Neural progenitor cell (in vitro differentiated cells): ENCODE measurements at regions not wholly inside any gene's neighbourhood (a gene's known extent, or its start where the extent isn't known, plus 50 kb on each side); places are given as distances from the start of the nearest gene placed in this dataset.

Experiments used
- EZH2 ChIP-seq: fragments of 200-600 bp; sonication (generic); IDR thresholded peaks from 2 replicates; pipeline ENCODE4 v1.6.1; 2017; ENCODE audit warnings: antibody characterized with exemption, mild to moderate bottlenecking, moderate library complexity
- TF ChIP-seq, protein P1 (sequence below): fragments of 200-600 bp; sonication (generic); IDR thresholded peaks from 2 replicates; pipeline ENCODE4 v1.5.1; 2017; ENCODE audit warnings: antibody characterized with exemption, mild to moderate bottlenecking

DNA sequence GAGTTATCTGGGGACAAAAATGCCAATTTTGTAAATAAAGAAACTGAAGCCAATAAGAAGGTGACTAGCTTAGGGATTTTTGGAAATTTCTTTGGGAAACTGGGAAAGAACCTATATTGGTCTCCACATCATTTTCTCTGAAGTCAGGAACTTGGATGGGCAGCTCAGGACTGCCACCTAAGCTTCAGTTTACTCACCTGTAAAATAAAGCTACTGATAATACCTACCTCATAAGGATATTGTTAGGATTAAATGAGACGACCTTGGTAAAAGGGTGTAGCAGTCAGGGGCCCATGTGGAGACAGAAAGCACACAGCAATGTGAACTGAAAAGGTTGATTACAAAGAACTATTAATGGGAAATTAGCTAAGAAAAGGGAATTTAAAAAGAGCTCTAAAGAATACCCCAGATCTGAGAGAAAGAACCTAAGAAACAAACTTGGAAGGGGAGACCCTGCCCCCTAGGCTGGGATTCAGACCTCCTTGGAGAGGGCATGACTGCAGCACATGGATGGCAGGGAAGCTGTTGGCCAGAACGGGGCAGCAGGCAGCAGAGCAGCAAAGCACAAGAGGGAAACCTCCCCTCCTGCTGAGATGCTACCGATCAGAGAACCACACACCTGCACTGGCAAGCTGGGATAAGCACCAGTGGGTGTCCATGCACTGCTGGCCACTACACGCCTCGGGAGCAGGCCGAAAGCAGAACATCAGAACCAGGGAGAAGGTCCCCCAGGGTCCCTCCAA is 83.7 kb upstream of the THBS1 start:
- no peak for TF ChIP-seq EZH2
- TF ChIP-seq, protein P1, sequence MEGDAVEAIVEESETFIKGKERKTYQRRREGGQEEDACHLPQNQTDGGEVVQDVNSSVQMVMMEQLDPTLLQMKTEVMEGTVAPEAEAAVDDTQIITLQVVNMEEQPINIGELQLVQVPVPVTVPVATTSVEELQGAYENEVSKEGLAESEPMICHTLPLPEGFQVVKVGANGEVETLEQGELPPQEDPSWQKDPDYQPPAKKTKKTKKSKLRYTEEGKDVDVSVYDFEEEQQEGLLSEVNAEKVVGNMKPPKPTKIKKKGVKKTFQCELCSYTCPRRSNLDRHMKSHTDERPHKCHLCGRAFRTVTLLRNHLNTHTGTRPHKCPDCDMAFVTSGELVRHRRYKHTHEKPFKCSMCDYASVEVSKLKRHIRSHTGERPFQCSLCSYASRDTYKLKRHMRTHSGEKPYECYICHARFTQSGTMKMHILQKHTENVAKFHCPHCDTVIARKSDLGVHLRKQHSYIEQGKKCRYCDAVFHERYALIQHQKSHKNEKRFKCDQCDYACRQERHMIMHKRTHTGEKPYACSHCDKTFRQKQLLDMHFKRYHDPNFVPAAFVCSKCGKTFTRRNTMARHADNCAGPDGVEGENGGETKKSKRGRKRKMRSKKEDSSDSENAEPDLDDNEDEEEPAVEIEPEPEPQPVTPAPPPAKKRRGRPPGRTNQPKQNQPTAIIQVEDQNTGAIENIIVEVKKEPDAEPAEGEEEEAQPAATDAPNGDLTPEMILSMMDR = no peak
